GM20000 (cell line): ENCODE measurements at regions not wholly inside any gene's neighbourhood (a gene's known extent, or its start where the extent isn't known, plus 50 kb on each side); places are given as distances from the start of the nearest gene placed in this dataset.

Source experiments
- DNase-seq: peaks from one replicate; pipeline ENCODE4 v3.0.0; 2012; ENCODE audit warnings: low spot score
- TF ChIP-seq, protein P1 (sequence below): IDR thresholded peaks from 2 replicates; pipeline ENCODE4 v1.5.1; 2012; ENCODE audit warnings: mild to moderate bottlenecking, control low read depth; ENCODE audit errors: extremely low read depth, missing control alignments

DNA sequence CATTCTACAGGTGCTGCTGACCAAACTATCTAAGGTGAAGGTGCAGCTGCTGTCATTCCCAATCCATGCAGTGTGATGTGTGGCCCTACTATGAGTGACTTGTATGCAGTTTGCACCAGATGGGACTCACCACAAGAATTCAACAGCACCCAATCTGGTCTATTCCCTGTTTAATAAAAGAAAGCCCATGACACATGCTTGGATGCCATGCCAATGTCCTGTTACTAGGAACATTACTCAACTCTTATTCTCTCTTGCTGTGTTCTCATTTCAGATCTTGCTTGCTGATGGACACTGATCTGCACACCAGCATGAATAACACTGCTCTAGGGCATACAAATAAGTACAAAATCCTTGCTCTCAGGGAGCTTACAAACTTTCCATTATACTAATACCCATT lies 221.6 kb upstream of the CDYL start:
- DNase-seq = no peak
- TF ChIP-seq, protein P1, sequence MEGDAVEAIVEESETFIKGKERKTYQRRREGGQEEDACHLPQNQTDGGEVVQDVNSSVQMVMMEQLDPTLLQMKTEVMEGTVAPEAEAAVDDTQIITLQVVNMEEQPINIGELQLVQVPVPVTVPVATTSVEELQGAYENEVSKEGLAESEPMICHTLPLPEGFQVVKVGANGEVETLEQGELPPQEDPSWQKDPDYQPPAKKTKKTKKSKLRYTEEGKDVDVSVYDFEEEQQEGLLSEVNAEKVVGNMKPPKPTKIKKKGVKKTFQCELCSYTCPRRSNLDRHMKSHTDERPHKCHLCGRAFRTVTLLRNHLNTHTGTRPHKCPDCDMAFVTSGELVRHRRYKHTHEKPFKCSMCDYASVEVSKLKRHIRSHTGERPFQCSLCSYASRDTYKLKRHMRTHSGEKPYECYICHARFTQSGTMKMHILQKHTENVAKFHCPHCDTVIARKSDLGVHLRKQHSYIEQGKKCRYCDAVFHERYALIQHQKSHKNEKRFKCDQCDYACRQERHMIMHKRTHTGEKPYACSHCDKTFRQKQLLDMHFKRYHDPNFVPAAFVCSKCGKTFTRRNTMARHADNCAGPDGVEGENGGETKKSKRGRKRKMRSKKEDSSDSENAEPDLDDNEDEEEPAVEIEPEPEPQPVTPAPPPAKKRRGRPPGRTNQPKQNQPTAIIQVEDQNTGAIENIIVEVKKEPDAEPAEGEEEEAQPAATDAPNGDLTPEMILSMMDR = no peak

DNA sequence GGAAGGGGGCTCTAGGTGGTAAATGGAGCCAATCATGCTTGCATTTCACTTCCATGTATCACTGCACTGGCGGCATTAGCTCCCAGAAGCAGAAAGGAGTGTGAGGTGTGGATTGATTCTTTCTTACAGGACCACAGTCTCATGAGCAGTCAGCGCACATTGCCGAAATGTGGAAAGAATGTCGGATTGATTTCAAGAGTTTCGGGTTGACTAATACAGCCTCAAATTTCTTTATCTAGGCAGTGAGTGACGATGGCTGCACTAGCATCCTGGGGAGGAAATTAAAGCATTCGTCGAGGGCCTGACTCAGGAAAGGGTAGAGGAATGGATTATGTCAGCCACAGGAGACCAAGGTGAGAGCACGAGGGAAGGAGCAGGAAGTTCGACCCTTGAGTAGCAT lies 222.8 kb upstream of the CDYL start:
- DNase-seq = no peak
- TF ChIP-seq, protein P1 = no peak

DNA sequence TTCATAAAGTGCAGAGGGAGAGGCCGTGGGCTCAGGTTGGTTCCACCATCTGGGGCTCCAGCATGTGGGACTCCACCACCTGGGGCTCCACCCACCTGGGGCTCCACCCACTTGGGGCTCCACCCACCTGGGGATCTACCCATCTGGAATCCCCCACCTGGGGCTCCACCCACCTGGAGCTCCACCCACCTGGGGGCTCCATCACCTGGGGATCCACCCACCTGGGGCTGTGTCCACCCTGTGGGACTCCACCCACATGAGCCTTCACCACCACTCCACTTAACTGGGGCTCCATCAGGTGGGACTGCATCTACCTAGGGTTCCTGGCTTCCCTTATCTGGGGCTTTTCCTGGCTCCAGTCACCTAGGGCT lies 226.0 kb upstream of the CDYL start:
- DNase-seq = no peak
- TF ChIP-seq, protein P1 = no peak

DNA sequence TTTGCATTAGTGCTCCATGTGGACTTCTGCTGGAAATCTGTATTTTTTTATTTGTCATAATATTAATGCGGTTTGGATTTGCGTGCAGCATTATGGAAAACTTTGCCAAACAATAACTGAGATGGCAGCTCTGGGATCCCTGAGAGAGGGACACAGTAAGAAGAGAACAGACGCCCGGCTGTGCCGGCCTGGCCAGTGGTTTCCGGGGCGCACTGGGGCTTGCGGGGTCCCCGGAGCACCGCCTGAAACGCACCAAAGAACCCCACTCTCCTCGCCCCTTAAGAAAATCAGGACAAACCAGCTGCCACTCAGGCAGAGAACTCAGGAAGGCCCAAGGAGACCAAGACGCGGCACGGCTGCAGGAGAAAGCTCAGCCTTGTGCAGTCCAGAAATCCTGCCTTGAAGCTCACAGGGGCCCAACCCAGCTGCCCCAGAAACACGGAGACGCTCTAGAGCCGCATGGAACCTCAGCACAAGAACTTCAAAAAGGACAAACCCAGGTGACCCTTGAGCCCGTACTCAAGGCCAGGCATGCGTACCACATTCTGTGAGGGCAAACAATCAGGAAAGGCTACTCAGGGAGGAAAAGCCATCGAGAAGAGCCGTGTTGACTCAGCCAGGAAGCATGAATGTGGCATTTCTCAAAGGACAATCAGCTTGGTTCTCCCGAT lies 226.5 kb upstream of the CDYL start:
- TF ChIP-seq, protein P1 = no peak
- no peak for DNase-seq

DNA sequence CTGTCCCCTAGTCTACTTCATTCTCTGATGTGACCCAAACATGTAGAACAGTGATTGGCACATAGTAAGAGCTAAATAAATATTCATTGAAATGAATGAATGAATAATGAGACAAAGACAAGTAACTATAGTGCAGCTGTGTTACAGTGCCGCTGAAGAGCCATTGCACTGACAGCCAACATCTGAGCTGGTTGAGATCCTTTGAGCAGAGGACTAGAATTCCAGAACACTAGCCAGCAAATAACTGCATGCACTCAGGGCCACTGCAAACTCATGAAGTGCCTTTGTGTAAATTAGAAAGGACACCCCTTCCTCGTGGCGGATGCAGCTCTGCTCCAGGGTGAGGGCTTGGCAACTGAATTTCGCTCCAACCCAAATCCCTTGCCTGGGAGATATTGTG lies 230.3 kb upstream of the CDYL start:
- DNase-seq = no peak

DNA sequence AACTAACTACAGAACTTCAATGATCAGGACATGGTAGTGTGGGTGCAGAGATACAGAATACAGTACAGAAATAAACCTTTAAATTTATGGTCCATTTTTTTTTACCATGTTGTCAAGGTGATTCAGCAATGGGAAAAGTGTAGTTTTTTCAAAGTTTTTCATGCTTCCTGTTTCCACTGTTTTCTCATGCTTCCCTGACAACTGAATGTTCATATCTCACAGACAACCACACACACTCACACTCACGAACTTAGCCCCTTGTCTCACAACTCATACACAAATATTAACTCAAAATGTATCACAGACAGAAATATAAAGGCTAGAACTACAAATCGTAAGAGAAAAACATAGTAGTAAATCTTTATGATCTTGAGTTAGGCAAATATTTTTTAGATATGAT lies 232.6 kb upstream of the CDYL start:
- TF ChIP-seq, protein P1 = no peak
- DNase-seq = no peak

More for the DNA sequence above, 230.3 kb upstream of the CDYL start:
- TF ChIP-seq, protein P1 = no peak

DNA sequence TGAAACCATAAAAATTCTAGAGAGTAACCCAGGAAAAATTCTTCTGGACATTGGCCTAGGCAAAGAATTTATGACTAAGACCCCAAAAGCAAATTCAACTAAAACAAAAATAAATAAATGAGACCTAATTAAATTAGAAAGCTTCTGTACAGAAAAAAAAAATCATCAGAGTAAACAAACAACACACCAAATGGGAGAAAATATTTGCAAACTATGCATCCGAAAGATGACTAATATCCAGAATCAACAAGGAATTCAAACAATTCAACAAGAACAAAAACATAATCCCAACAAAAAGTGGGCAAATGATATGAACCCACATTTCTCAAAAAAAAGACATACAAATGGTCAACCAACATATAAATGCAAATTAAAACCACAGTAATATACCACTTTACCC lies 242.6 kb upstream of the CDYL start:
- no peak for DNase-seq
- TF ChIP-seq, protein P1 = no peak
